ENCODE measurements at regions not wholly inside any gene's neighbourhood (a gene's known extent, or its start where the extent isn't known, plus 50 kb on each side); places are given as distances from the start of the nearest gene placed in this dataset.
A peak's percentile ranks its signal among the peaks of the same experiment; 100 is the strongest.
"Not testable (repeated sequence)": the region's sequence is repeated elsewhere in the genome, so short reads cannot be mapped to it uniquely, and the experiment has no call there.

- DNase-seq: no peak
Observed at GRCh38 chr14:87628129-87628528, 364.9 kb downstream of the GALC start.

GRCh38 chr14:87626266-87626665 lies 366.7 kb downstream of the GALC start:
- DNase-seq: no peak

GRCh38 chr14:87623616-87624015 lies 369.4 kb downstream of the GALC start:
- DNase-seq: no peak

GRCh38 chr14:87617079-87617478 lies 375.9 kb downstream of the GALC start:
- DNase-seq: no peak

- DNase-seq: peak; percentile 7
Observed at GRCh38 chr14:87615822-87616679, 376.9 kb downstream of the GALC start.

- no peak for DNase-seq
Observed at GRCh38 chr14:87615047-87615446, 377.9 kb downstream of the GALC start.

GRCh38 chr14:87613881-87614280 lies 379.1 kb downstream of the GALC start:
- no peak for DNase-seq

- DNase-seq: not testable (repeated sequence)
Observed at GRCh38 chr14:87607056-87607455, 385.9 kb downstream of the GALC start.

GRCh38 chr14:87601036-87601435 lies 391.9 kb downstream of the GALC start:
- no peak for DNase-seq

- DNase-seq: no peak
Observed at GRCh38 chr14:87600240-87600639, 392.7 kb downstream of the GALC start.

- no peak for DNase-seq
Observed at GRCh38 chr14:87581298-87581697, 411.7 kb downstream of the GALC start.

GRCh38 chr14:87579036-87579435 lies 413.9 kb downstream of the GALC start:
- no peak for DNase-seq

- no peak for DNase-seq
Observed at GRCh38 chr14:87575378-87575777, 417.6 kb downstream of the GALC start.

- DNase-seq: no peak
Observed at GRCh38 chr14:87573591-87573990, 419.4 kb downstream of the GALC start.

- no peak for DNase-seq
Observed at GRCh38 chr14:87567618-87568295, 425.2 kb downstream of the GALC start.

GRCh38 chr14:87566991-87567390 lies 426.0 kb downstream of the GALC start:
- no peak for DNase-seq

GRCh38 chr14:87547536-87547935 lies 445.4 kb downstream of the GALC start:
- no peak for DNase-seq

GRCh38 chr14:87542288-87542687 lies 450.7 kb downstream of the GALC start:
- DNase-seq: no peak

- DNase-seq: no peak
Observed at GRCh38 chr14:87540339-87540738, 452.6 kb downstream of the GALC start.

- DNase-seq: no peak
Observed at GRCh38 chr14:87529081-87529480, 463.9 kb downstream of the GALC start.

- DNase-seq: no peak
Observed at GRCh38 chr14:87526731-87527130, 466.3 kb downstream of the GALC start.

- DNase-seq: no peak
Observed at GRCh38 chr14:87524011-87524410, 469.0 kb downstream of the GALC start.

- DNase-seq: no peak
Observed at GRCh38 chr14:87522575-87522974, 470.4 kb downstream of the GALC start.

- no peak for DNase-seq
Observed at GRCh38 chr14:87508333-87508732, 484.6 kb downstream of the GALC start.

Measured in stimulated activated CD4-positive, alpha-beta T cell treated with anti-CD3 and anti-CD28 coated beads, Interleukin-12 subunit alpha, Interleukin-12 subunit beta, amount 100 ng/mL, for 4 hours (primary cell).